ENCODE measurements at regions not wholly inside any gene's neighbourhood (a gene's known extent, or its start where the extent isn't known, plus 50 kb on each side); places are given as distances from the start of the nearest gene placed in this dataset.

- Mint-ChIP-seq H3K4me1 (ENCODE audit: low read depth) (no peaks in the 10 kb centered on the region), H3K36me3 (ENCODE audit: low read depth) (no peaks in the 10 kb centered on the region), H3K27me3 (ENCODE audit: low read depth) (peaks cover 1% of the 10 kb centered on the region), H3K9me3 (ENCODE audit: low read depth) (no peaks in the 10 kb centered on the region), H3K27ac (ENCODE audit: unreplicated experiment) (no peak overlapping the region), H3K4me3 (ENCODE audit: unreplicated experiment) (no peak overlapping the region)
- no peak for TF ChIP-seq CTCF (IDR thresholded peaks at IDR 0.05)
- DNase-seq (ENCODE audit: low spot score) = no peak
These were observed 83.9 kb upstream of the PFN2 start for GRCh38 chr3:150054635-150055034.

- H3K9me3 Mint-ChIP-seq (ENCODE audit: low read depth) = peaks cover under 1% of the 10 kb centered on the region
- DNase-seq (ENCODE audit: low spot score) = no peak
- H3K4me3 Mint-ChIP-seq (ENCODE audit: unreplicated experiment) = no peak overlapping the region
- H3K4me1 Mint-ChIP-seq (ENCODE audit: low read depth) = no peaks in the 10 kb centered on the region
- no peak for TF ChIP-seq CTCF (IDR thresholded peaks at IDR 0.05)
- peaks cover 1% of the 10 kb centered on the region for H3K27me3 Mint-ChIP-seq (ENCODE audit: low read depth)
- H3K27ac Mint-ChIP-seq (ENCODE audit: unreplicated experiment) = no peak overlapping the region
- no peaks in the 10 kb centered on the region for H3K36me3 Mint-ChIP-seq (ENCODE audit: low read depth)
These were observed 79.8 kb upstream of the PFN2 start for GRCh38 chr3:150050510-150050909.

- TF ChIP-seq CTCF (IDR thresholded peaks at IDR 0.05) = no peak
- Mint-ChIP-seq H3K4me3 (ENCODE audit: unreplicated experiment) (no peak overlapping the region), H3K27ac (ENCODE audit: unreplicated experiment) (no peak overlapping the region), H3K9me3 (ENCODE audit: low read depth) (peaks cover 8% of the 10 kb centered on the region), H3K4me1 (ENCODE audit: low read depth) (no peaks in the 10 kb centered on the region), H3K36me3 (ENCODE audit: low read depth) (peaks cover 2% of the 10 kb centered on the region), H3K27me3 (ENCODE audit: low read depth) (peaks cover 1% of the 10 kb centered on the region)
- no peak for DNase-seq (ENCODE audit: low spot score)
These were observed 78.6 kb upstream of the PFN2 start for GRCh38 chr3:150049317-150049716.

GRCh38 chr3:150041877-150042276 is 71.2 kb upstream of the PFN2 start:
- Mint-ChIP-seq H3K27me3 (ENCODE audit: low read depth) (no peaks in the 10 kb centered on the region), H3K27ac (ENCODE audit: unreplicated experiment) (no peak overlapping the region), H3K4me1 (ENCODE audit: low read depth) (no peaks in the 10 kb centered on the region), H3K9me3 (ENCODE audit: low read depth) (peaks cover 33% of the 10 kb centered on the region), H3K36me3 (ENCODE audit: low read depth) (peaks cover 5% of the 10 kb centered on the region), H3K4me3 (ENCODE audit: unreplicated experiment) (no peak overlapping the region)
- no peak for DNase-seq (ENCODE audit: low spot score)
- TF ChIP-seq CTCF (IDR thresholded peaks at IDR 0.05) = no peak

GRCh38 chr3:150040097-150040496 is 69.4 kb upstream of the PFN2 start:
- H3K9me3 Mint-ChIP-seq (ENCODE audit: low read depth) = peaks cover 29% of the 10 kb centered on the region
- H3K36me3 Mint-ChIP-seq (ENCODE audit: low read depth) = peaks cover 4% of the 10 kb centered on the region
- no peak overlapping the region for H3K4me3 Mint-ChIP-seq (ENCODE audit: unreplicated experiment)
- no peak for TF ChIP-seq CTCF (IDR thresholded peaks at IDR 0.05)
- DNase-seq (ENCODE audit: low spot score) = no peak
- H3K27ac Mint-ChIP-seq (ENCODE audit: unreplicated experiment) = no peak overlapping the region
- peaks cover 17% of the 10 kb centered on the region for H3K4me1 Mint-ChIP-seq (ENCODE audit: low read depth)
- H3K27me3 Mint-ChIP-seq (ENCODE audit: low read depth) = no peaks in the 10 kb centered on the region

All from chondrocyte (in vitro differentiated cells).